BE2C (cell line): ENCODE measurements at regions not wholly inside any gene's neighbourhood (a gene's known extent, or its start where the extent isn't known, plus 50 kb on each side); places are given as distances from the start of the nearest gene placed in this dataset.

Experiments used
- DNase-seq: peaks from one replicate; pipeline ENCODE4 v3.0.0-alpha.2; 2020
- H3K27me3 ChIP-seq: fragments of 250-450 bp; sonication (Bioruptor Pico); 2 replicates; pipeline ENCODE4 v1.5.1; 2020; ENCODE audit warnings: mild to moderate bottlenecking
- H3K36me3 ChIP-seq: fragments of 250-450 bp; sonication (Bioruptor Pico); 2 replicates; pipeline ENCODE4 v1.5.1; 2020; ENCODE audit warnings: mild to moderate bottlenecking
- H3K4me1 ChIP-seq: fragments of 250-450 bp; sonication (Bioruptor Pico); 2 replicates; pipeline ENCODE4 v1.5.1; 2020
- H3K4me3 ChIP-seq: 2 replicates; pipeline ENCODE4 v1.5.1; 2011; ENCODE audit warnings: low read depth, low read length
- H3K9me3 ChIP-seq: fragments of 250-450 bp; sonication (Bioruptor Pico); 2 replicates; pipeline ENCODE4 v1.5.1; 2020
- TF ChIP-seq, protein P1 (sequence below): IDR thresholded peaks from 2 replicates; pipeline ENCODE4 v1.5.1; 2012; ENCODE audit warnings: mild to moderate bottlenecking, low read depth, low read length

DNA sequence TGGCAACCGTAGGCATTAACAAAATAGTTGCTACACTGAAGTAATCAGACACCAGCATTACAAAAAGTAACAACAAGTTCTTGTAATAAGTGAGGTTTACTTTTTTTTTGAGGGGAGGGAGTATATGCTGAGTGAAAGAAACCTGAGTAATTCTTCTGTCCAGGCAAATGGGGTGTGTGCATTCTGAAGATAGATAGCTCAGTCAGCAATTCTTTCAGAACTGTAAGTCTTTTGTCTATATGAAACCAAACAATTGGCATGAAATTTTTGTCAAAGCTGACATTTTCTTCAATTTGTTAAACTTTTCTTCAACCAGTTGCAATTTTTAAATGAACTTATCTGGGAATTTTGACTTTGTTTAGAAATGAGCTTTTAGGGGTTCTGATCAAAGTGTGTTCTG is 208.1 kb upstream of the THSD7B start:
- Histone ChIP-seq H3K4me3 (no peak overlapping the region), H3K27me3 (no peaks in the 10 kb centered on the region), H3K9me3 (no peaks in the 10 kb centered on the region), H3K36me3 (no peaks in the 10 kb centered on the region), H3K4me1 (no peaks in the 10 kb centered on the region)
- no peak for DNase-seq
- TF ChIP-seq, protein P1, sequence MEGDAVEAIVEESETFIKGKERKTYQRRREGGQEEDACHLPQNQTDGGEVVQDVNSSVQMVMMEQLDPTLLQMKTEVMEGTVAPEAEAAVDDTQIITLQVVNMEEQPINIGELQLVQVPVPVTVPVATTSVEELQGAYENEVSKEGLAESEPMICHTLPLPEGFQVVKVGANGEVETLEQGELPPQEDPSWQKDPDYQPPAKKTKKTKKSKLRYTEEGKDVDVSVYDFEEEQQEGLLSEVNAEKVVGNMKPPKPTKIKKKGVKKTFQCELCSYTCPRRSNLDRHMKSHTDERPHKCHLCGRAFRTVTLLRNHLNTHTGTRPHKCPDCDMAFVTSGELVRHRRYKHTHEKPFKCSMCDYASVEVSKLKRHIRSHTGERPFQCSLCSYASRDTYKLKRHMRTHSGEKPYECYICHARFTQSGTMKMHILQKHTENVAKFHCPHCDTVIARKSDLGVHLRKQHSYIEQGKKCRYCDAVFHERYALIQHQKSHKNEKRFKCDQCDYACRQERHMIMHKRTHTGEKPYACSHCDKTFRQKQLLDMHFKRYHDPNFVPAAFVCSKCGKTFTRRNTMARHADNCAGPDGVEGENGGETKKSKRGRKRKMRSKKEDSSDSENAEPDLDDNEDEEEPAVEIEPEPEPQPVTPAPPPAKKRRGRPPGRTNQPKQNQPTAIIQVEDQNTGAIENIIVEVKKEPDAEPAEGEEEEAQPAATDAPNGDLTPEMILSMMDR, result no peak

DNA sequence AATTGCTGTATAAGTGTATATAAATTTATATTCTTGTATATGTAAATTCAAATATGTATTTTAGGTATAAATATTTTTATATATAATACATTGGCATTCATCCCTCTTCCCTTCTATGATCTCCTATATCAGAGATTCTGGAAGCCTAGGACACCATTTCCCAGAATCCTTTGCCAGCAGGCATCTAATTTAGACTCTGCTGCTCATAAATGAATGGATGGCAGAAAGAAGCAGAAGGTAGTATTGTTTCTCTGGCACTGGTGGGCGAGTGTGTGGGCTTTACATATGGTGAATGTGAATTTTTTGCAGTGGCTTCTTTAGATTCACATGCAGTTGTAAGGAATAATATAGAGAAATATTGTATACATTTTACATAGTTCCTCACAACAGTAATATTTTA is 215.2 kb upstream of the THSD7B start:
- Histone ChIP-seq H3K9me3 (no peaks in the 10 kb centered on the region), H3K36me3 (no peaks in the 10 kb centered on the region), H3K27me3 (no peaks in the 10 kb centered on the region), H3K4me3 (no peak overlapping the region), H3K4me1 (no peaks in the 10 kb centered on the region)
- DNase-seq, result no peak
- TF ChIP-seq, protein P1, result no peak

DNA sequence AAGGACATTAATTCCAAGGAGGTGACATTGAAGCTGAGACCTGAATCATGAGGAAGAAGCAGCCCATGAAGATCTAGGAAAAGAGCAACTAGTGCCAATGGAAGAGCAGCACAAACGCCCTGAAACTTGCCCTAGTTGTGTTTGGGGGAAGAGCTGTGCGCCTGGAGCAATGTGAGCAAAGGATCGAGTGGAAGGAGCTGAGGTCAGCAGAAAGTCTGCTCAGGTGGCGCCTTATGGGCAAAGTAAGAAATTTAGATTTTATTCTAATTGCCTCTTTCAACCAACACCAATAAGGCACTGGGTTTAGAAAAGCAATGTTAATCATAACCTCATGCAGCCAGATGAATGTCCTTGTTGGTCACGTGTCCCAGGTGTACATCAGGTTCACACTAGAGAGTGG is 226.0 kb upstream of the THSD7B start:
- H3K36me3 ChIP-seq, result no peaks in the 10 kb centered on the region
- no peaks in the 10 kb centered on the region for H3K4me1 ChIP-seq
- TF ChIP-seq, protein P1, result no peak
- DNase-seq, result no peak
- H3K4me3 ChIP-seq, result no peak overlapping the region
- H3K27me3 ChIP-seq, result no peaks in the 10 kb centered on the region
- H3K9me3 ChIP-seq, result no peaks in the 10 kb centered on the region

DNA sequence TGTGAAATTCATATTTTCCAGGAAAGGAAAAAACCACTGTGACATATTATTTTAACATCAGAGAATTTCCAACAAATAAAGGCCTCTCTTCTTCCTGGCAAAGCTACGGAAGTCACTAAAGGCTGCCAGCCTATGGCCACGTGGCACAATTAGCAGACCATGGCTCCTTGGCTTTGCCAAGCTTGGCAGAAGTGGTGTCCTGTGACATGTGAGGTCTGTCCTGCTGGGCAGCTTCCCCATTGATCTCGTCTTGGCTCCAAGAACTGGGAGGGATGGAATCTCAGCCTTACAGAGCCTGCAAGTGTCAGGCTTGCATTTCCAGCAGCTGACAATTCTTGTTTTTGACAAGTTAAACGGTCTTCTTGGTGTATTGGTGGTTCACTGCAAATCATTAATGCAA is 226.9 kb upstream of the THSD7B start:
- Histone ChIP-seq H3K27me3 (no peaks in the 10 kb centered on the region), H3K4me1 (no peaks in the 10 kb centered on the region), H3K36me3 (no peaks in the 10 kb centered on the region), H3K4me3 (no peak overlapping the region), H3K9me3 (no peaks in the 10 kb centered on the region)
- TF ChIP-seq, protein P1, result no peak
- DNase-seq, result no peak

DNA sequence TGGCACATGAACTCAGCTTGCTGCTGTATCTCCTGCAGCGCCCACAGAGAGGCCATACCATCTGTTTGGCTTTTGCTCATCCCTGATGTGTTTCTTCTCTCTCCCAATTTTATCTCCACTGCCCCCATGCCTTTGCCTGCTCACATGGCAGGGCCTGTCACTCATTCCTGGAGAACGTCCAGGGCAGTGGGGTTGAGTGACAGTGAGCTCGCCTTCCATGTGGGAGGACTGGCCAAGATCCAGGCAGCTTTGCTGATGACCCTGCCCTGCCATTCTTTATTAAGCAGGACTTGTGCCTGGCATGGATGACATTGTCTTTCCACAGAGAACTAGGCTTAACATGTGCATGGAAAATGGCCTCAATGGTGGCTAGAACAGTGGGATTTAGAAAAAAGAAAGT is 230.5 kb upstream of the THSD7B start:
- TF ChIP-seq, protein P1, result no peak
- no peak for DNase-seq
- Histone ChIP-seq H3K36me3 (no peaks in the 10 kb centered on the region), H3K4me1 (no peaks in the 10 kb centered on the region), H3K4me3 (no peak overlapping the region), H3K27me3 (no peaks in the 10 kb centered on the region), H3K9me3 (no peaks in the 10 kb centered on the region)

DNA sequence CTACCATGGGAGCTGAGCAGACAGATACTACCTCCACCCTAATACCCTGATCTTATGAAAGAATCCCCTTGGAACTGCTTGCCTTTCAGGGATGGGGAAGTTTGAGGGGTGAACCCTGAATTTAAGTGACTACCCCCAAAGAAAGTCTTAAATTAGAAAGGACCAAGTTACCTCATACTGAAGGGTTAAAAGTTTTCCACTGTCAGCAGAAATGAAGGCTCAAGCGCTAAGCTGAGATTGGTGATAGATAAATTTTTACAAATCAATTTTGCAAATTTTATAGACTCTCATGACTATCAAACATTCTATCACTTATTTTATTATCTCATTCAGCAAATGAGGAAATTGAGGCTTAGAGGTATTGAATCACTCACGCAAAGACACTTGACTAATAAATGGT is 233.2 kb upstream of the THSD7B start:
- Histone ChIP-seq H3K4me3 (no peak overlapping the region), H3K36me3 (no peaks in the 10 kb centered on the region), H3K9me3 (no peaks in the 10 kb centered on the region), H3K27me3 (no peaks in the 10 kb centered on the region), H3K4me1 (no peaks in the 10 kb centered on the region)
- DNase-seq, result no peak
- TF ChIP-seq, protein P1, result no peak
